IMR-90 (cell line): ENCODE measurements at regions not wholly inside any gene's neighbourhood (a gene's known extent, or its start where the extent isn't known, plus 50 kb on each side); places are given as distances from the start of the nearest gene placed in this dataset.

Source experiments
- ATAC-seq: fragments of 200-7000 bp; cut with Tn5 transposase; 2 replicates; pipeline ENCODE4 v1.9.1; 2020; ENCODE audit warnings: low read depth, mild to moderate bottlenecking, moderate library complexity
- BruUV-seq: library from RNA; stranded (reverse); fragments of 400-500 nt; replicated peaks from 2 replicates; lab custom pipeline; 2021; lab: Mats Ljungman, UMichigan
- CTCF ChIA-PET: fragments of 300-600 bp; formaldehyde crosslinking; extraction: SDS; loops from one replicate; lab custom pipeline; 2021; ENCODE audit warnings: antibody characterized with exemption; lab: Yijun Ruan, JAX
- POLR2A ChIA-PET: fragments of 300-600 bp; sonication (Branson Sonifier 250); formaldehyde crosslinking; loops from one replicate; lab custom pipeline; 2022; ENCODE audit warnings: antibody characterized with exemption; ENCODE audit not compliant: unreplicated experiment; lab: Charles Lee
- DNase-seq: peaks from one replicate; pipeline ENCODE4 v3.0.0; 2013
- H2AFZ ChIP-seq: replicated peaks from 2 replicates; pipeline ENCODE3; 2013; ENCODE audit warnings: low read length, mild to moderate bottlenecking; ENCODE audit not compliant: poor library complexity
- H2AK5ac ChIP-seq: 2 replicates; pipeline ENCODE4 v1.6.1; 2013; ENCODE audit warnings: low read depth, low read length, inconsistent platforms
- H2AK9ac ChIP-seq: replicated peaks from 2 replicates; pipeline ENCODE3; 2013; ENCODE audit warnings: mild to moderate bottlenecking, low read depth, low read length, moderate library complexity; ENCODE audit not compliant: poor library complexity
- H2BK120ac ChIP-seq: 2 replicates; pipeline ENCODE4 v1.6.1; 2013; ENCODE audit warnings: low read depth, low read length, inconsistent platforms
- H2BK15ac ChIP-seq: 3 replicates; pipeline ENCODE4 v1.6.1; 2013; ENCODE audit warnings: low read depth, low read length, inconsistent platforms
- H2BK20ac ChIP-seq: 2 replicates; pipeline ENCODE4 v1.6.1; 2013; ENCODE audit warnings: low read depth, mild to moderate bottlenecking, inconsistent platforms, low read length, moderate library complexity
- H2BK5ac ChIP-seq: 2 replicates; pipeline ENCODE4 v1.6.1; 2013; ENCODE audit warnings: mild to moderate bottlenecking, low read depth, low read length, inconsistent platforms; ENCODE audit not compliant: poor library complexity, severe bottlenecking
- H3K14ac ChIP-seq: replicated peaks from 2 replicates; pipeline ENCODE4 v1.6.1; 2013; ENCODE audit warnings: low read depth, low read length, inconsistent platforms
- H3K18ac ChIP-seq: 2 replicates; pipeline ENCODE4 v1.6.1; 2013; ENCODE audit warnings: low read depth, low read length, control low read depth
- H3K23ac ChIP-seq: 2 replicates; pipeline ENCODE4 v1.6.1; 2013; ENCODE audit warnings: low read depth, low read length, inconsistent platforms
- H3K27ac ChIP-seq: 2 replicates; pipeline ENCODE4 v1.5.1; 2013; ENCODE audit warnings: mild to moderate bottlenecking, control low read depth, low read length; ENCODE audit not compliant: insufficient read depth
- H3K27me3 ChIP-seq: 2 replicates; pipeline ENCODE4 v1.6.1; 2013; ENCODE audit warnings: low read length; ENCODE audit not compliant: control insufficient read depth, insufficient read depth
- H3K36me3 ChIP-seq: 2 replicates; pipeline ENCODE4 v1.6.1; 2013; ENCODE audit warnings: low read length, mixed read lengths; ENCODE audit not compliant: control insufficient read depth, insufficient read depth
- H3K4ac ChIP-seq: 2 replicates; pipeline ENCODE4 v1.6.1; 2013; ENCODE audit warnings: low read depth, low read length, inconsistent platforms
- H3K4me1 ChIP-seq: 2 replicates; pipeline ENCODE4 v1.6.1; 2013; ENCODE audit warnings: low read length, mixed read lengths; ENCODE audit not compliant: control insufficient read depth, insufficient read depth
- H3K4me2 ChIP-seq: 2 replicates; pipeline ENCODE4 v1.6.1; 2013; ENCODE audit warnings: low read depth, mild to moderate bottlenecking, control low read depth, low read length, moderate library complexity
- H3K4me3 ChIP-seq: 2 replicates; pipeline ENCODE4 v1.5.1; 2013; ENCODE audit warnings: low read depth, mild to moderate bottlenecking, control low read depth, low read length, moderate library complexity; ENCODE audit not compliant: insufficient read depth
- H3K56ac ChIP-seq: 2 replicates; pipeline ENCODE4 v1.6.1; 2013; ENCODE audit warnings: low read length, inconsistent platforms; ENCODE audit not compliant: insufficient read depth; ENCODE audit errors: extremely low read depth
- H3K79me1 ChIP-seq, 2 experiments: 2 replicates each; pipeline ENCODE4 v1.6.1; 2013; ENCODE audit warnings: low read length in 2 of 2, inconsistent platforms in 1 of 2, low read depth in 1 of 2
- H3K9ac ChIP-seq: 2 replicates; pipeline ENCODE4 v1.6.1; 2013; ENCODE audit warnings: low read depth, low read length, control low read depth
- H3K9me1 ChIP-seq: 2 replicates; pipeline ENCODE4 v1.6.1; 2013; ENCODE audit warnings: low read length, inconsistent platforms; ENCODE audit not compliant: insufficient read depth
- H3K9me3 ChIP-seq: 2 replicates; pipeline ENCODE4 v1.6.1; 2013; ENCODE audit warnings: low read length; ENCODE audit not compliant: control insufficient read depth, insufficient read depth
- H4K20me1 ChIP-seq: 2 replicates; pipeline ENCODE4 v1.6.1; 2013; ENCODE audit warnings: low read length, inconsistent platforms; ENCODE audit not compliant: insufficient read depth
- H4K5ac ChIP-seq: 2 replicates; pipeline ENCODE4 v1.6.1; 2013; ENCODE audit warnings: mild to moderate bottlenecking, low read depth, low read length, control low read depth
- H4K8ac ChIP-seq, 2 experiments: 2 replicates each; pipeline ENCODE4 v1.6.1; 2013; ENCODE audit warnings: low read depth in 2 of 2, low read length in 2 of 2, control low read depth in 1 of 2, inconsistent platforms in 1 of 2
- H4K91ac ChIP-seq: 2 replicates; pipeline ENCODE4 v1.6.1; 2013; ENCODE audit warnings: low read depth, low read length, inconsistent platforms; ENCODE audit not compliant: insufficient read depth
- BHLHE40 ChIP-seq: fragments of 150-350 bp; IDR thresholded peaks from 2 replicates; pipeline ENCODE4 v1.6.1; 2016; ENCODE audit warnings: mild to moderate bottlenecking, low read depth, low read length
- FOS ChIP-seq: fragments of 150-350 bp; IDR thresholded peaks from 2 replicates; pipeline ENCODE4 v1.6.1; 2016; ENCODE audit warnings: low read depth, low read length
- MXI1 ChIP-seq: IDR thresholded peaks from 2 replicates; pipeline ENCODE4 v1.6.1; 2012; ENCODE audit warnings: low read depth, mild to moderate bottlenecking, low read length, moderate library complexity, borderline replicate concordance
- RCOR1 ChIP-seq: IDR thresholded peaks from 2 replicates; pipeline ENCODE4 v1.6.1; 2012; ENCODE audit warnings: mild to moderate bottlenecking, low read length, improper control_type of control experiment; ENCODE audit not compliant: insufficient replicate concordance
- RFX5 ChIP-seq: IDR thresholded peaks from 2 replicates; pipeline ENCODE4 v1.8.0; 2012; ENCODE audit warnings: low read depth, mild to moderate bottlenecking, low read length, moderate library complexity
- WGBS, 2 experiments: methylation state at CpG; one replicate each; pipeline versions ENCODE4 v1.1.5 to v1.1.7; 2013; ENCODE audit warnings: missing lambda C conversion rate in 2 of 2; ENCODE audit not compliant: insufficient read length in 1 of 2; ENCODE audit errors: extremely low coverage in 2 of 2; 5-methylcytosine and 5-hydroxymethylcytosine counted together
- dilution Hi-C: fragments of 300-500 bp; cut with HindIII; formaldehyde crosslinking; loops from one replicate; pipeline ENCODE4 v1.14.3; 2018; ENCODE audit warnings: low sequenced_read_pairs; ENCODE audit not compliant: unreplicated experiment
- in situ Hi-C: fragments of 300-500 bp; cut with MboI; formaldehyde crosslinking; loops from 3 replicates; pipeline ENCODE4 v1.14.3; 2019; ENCODE audit warnings: low sequenced_read_pairs, inconsistent platforms, mixed read lengths
- intact Hi-C: fragments of 100-400 bp; cut with micrococcal nuclease; formaldehyde crosslinking; loops from 2 replicates; pipeline ENCODE4 v1.10.0; 2022

- Histone ChIP-seq H3K9me1 (no peaks in the 10 kb centered on the region), H3K4me3 (no peak overlapping the region), H3K36me3 (no peaks in the 10 kb centered on the region), H3K27ac (no peak overlapping the region), H2AK5ac (no peak overlapping the region), H2BK120ac (no peak overlapping the region), H2BK15ac (no peak overlapping the region), H3K27me3 (peaks cover 2% of the 10 kb centered on the region; the same call in 1 of the 2 replicates), H4K20me1 (no peaks in the 10 kb centered on the region), H3K23ac (no peak overlapping the region), H3K18ac (no peak overlapping the region), H3K14ac (no peak overlapping the region), H2BK5ac (no peak overlapping the region), H2AFZ (no peak overlapping the region), H4K5ac (no peak overlapping the region), H3K56ac (no peak overlapping the region), H2AK9ac (no peak overlapping the region), H4K91ac (no peak overlapping the region), H3K79me1 (no peaks in the 10 kb centered on the region), H3K4me2 (no peak overlapping the region), H3K4me1 (peaks cover 1% of the 10 kb centered on the region; the same call in 1 of the 2 replicates), H4K8ac (no peak overlapping the region), H3K9ac (no peak overlapping the region), H3K4ac (no peak overlapping the region), H3K9me3 (no peaks in the 10 kb centered on the region), H2BK20ac (no peak overlapping the region)
- intact Hi-C loops (no loop called here), dilution Hi-C loops (no loop called here), in situ Hi-C loops (no loop called here)
- TF ChIP-seq MXI1 (no peak), BHLHE40 (no peak), RFX5 (no peak), RCOR1 (no peak), FOS (peak; percentile 46; the same call in 1 of the 2 replicates)
- ChIA-PET POLR2A (no interaction called here), CTCF (no interaction called here)
- peak; percentile 80 for DNase-seq
- no CpG with 5 or more reads among the region's 3 CpGs for WGBS, 2 experiments
- no TSS peak for BruUV-seq
- peak; percentile 79 for ATAC-seq
These were observed 432.1 kb downstream of the CCDC91 start for GRCh38 chr12:28622406-28622805.
